IMR-90 (cell line): ENCODE measurements at regions not wholly inside any gene's neighbourhood (a gene's known extent, or its start where the extent isn't known, plus 50 kb on each side); places are given as distances from the start of the nearest gene placed in this dataset.

ENCODE experiments used
- ATAC-seq: fragments of 200-7000 bp; cut with Tn5 transposase; 2 replicates; pipeline ENCODE4 v1.9.1; 2020; ENCODE audit warnings: low read depth, mild to moderate bottlenecking, moderate library complexity
- BruUV-seq: library from RNA; stranded (reverse); fragments of 400-500 nt; replicated peaks from 2 replicates; lab custom pipeline; 2021; lab: Mats Ljungman, UMichigan
- CTCF ChIA-PET: fragments of 300-600 bp; formaldehyde crosslinking; extraction: SDS; loops from one replicate; lab custom pipeline; 2021; ENCODE audit warnings: antibody characterized with exemption; lab: Yijun Ruan, JAX
- POLR2A ChIA-PET: fragments of 300-600 bp; sonication (Branson Sonifier 250); formaldehyde crosslinking; loops from one replicate; lab custom pipeline; 2022; ENCODE audit warnings: antibody characterized with exemption; ENCODE audit not compliant: unreplicated experiment; lab: Charles Lee
- DNase-seq: peaks from one replicate; pipeline ENCODE4 v3.0.0; 2013
- H2AFZ ChIP-seq: replicated peaks from 2 replicates; pipeline ENCODE3; 2013; ENCODE audit warnings: low read length, mild to moderate bottlenecking; ENCODE audit not compliant: poor library complexity
- H2AK5ac ChIP-seq: 2 replicates; pipeline ENCODE4 v1.6.1; 2013; ENCODE audit warnings: low read depth, low read length, inconsistent platforms
- H2AK9ac ChIP-seq: replicated peaks from 2 replicates; pipeline ENCODE3; 2013; ENCODE audit warnings: mild to moderate bottlenecking, low read depth, low read length, moderate library complexity; ENCODE audit not compliant: poor library complexity
- H2BK120ac ChIP-seq: 2 replicates; pipeline ENCODE4 v1.6.1; 2013; ENCODE audit warnings: low read depth, low read length, inconsistent platforms
- H2BK15ac ChIP-seq: 3 replicates; pipeline ENCODE4 v1.6.1; 2013; ENCODE audit warnings: low read depth, low read length, inconsistent platforms
- H2BK20ac ChIP-seq: 2 replicates; pipeline ENCODE4 v1.6.1; 2013; ENCODE audit warnings: low read depth, mild to moderate bottlenecking, inconsistent platforms, low read length, moderate library complexity
- H2BK5ac ChIP-seq: 2 replicates; pipeline ENCODE4 v1.6.1; 2013; ENCODE audit warnings: mild to moderate bottlenecking, low read depth, low read length, inconsistent platforms; ENCODE audit not compliant: poor library complexity, severe bottlenecking
- H3K14ac ChIP-seq: replicated peaks from 2 replicates; pipeline ENCODE4 v1.6.1; 2013; ENCODE audit warnings: low read depth, low read length, inconsistent platforms
- H3K18ac ChIP-seq: 2 replicates; pipeline ENCODE4 v1.6.1; 2013; ENCODE audit warnings: low read depth, low read length, control low read depth
- H3K23ac ChIP-seq: 2 replicates; pipeline ENCODE4 v1.6.1; 2013; ENCODE audit warnings: low read depth, low read length, inconsistent platforms
- H3K27ac ChIP-seq: 2 replicates; pipeline ENCODE4 v1.5.1; 2013; ENCODE audit warnings: mild to moderate bottlenecking, control low read depth, low read length; ENCODE audit not compliant: insufficient read depth
- H3K27me3 ChIP-seq: 2 replicates; pipeline ENCODE4 v1.6.1; 2013; ENCODE audit warnings: low read length; ENCODE audit not compliant: control insufficient read depth, insufficient read depth
- H3K36me3 ChIP-seq: 2 replicates; pipeline ENCODE4 v1.6.1; 2013; ENCODE audit warnings: low read length, mixed read lengths; ENCODE audit not compliant: control insufficient read depth, insufficient read depth
- H3K4ac ChIP-seq: 2 replicates; pipeline ENCODE4 v1.6.1; 2013; ENCODE audit warnings: low read depth, low read length, inconsistent platforms
- H3K4me1 ChIP-seq: 2 replicates; pipeline ENCODE4 v1.6.1; 2013; ENCODE audit warnings: low read length, mixed read lengths; ENCODE audit not compliant: control insufficient read depth, insufficient read depth
- H3K4me2 ChIP-seq: 2 replicates; pipeline ENCODE4 v1.6.1; 2013; ENCODE audit warnings: low read depth, mild to moderate bottlenecking, control low read depth, low read length, moderate library complexity
- H3K4me3 ChIP-seq: 2 replicates; pipeline ENCODE4 v1.5.1; 2013; ENCODE audit warnings: low read depth, mild to moderate bottlenecking, control low read depth, low read length, moderate library complexity; ENCODE audit not compliant: insufficient read depth
- H3K56ac ChIP-seq: 2 replicates; pipeline ENCODE4 v1.6.1; 2013; ENCODE audit warnings: low read length, inconsistent platforms; ENCODE audit not compliant: insufficient read depth; ENCODE audit errors: extremely low read depth
- H3K79me1 ChIP-seq, 2 experiments: 2 replicates each; pipeline ENCODE4 v1.6.1; 2013; ENCODE audit warnings: low read length in 2 of 2, inconsistent platforms in 1 of 2, low read depth in 1 of 2
- H3K9ac ChIP-seq: 2 replicates; pipeline ENCODE4 v1.6.1; 2013; ENCODE audit warnings: low read depth, low read length, control low read depth
- H3K9me1 ChIP-seq: 2 replicates; pipeline ENCODE4 v1.6.1; 2013; ENCODE audit warnings: low read length, inconsistent platforms; ENCODE audit not compliant: insufficient read depth
- H3K9me3 ChIP-seq: 2 replicates; pipeline ENCODE4 v1.6.1; 2013; ENCODE audit warnings: low read length; ENCODE audit not compliant: control insufficient read depth, insufficient read depth
- H4K20me1 ChIP-seq: 2 replicates; pipeline ENCODE4 v1.6.1; 2013; ENCODE audit warnings: low read length, inconsistent platforms; ENCODE audit not compliant: insufficient read depth
- H4K5ac ChIP-seq: 2 replicates; pipeline ENCODE4 v1.6.1; 2013; ENCODE audit warnings: mild to moderate bottlenecking, low read depth, low read length, control low read depth
- H4K8ac ChIP-seq, 2 experiments: 2 replicates each; pipeline ENCODE4 v1.6.1; 2013; ENCODE audit warnings: low read depth in 2 of 2, low read length in 2 of 2, control low read depth in 1 of 2, inconsistent platforms in 1 of 2
- H4K91ac ChIP-seq: 2 replicates; pipeline ENCODE4 v1.6.1; 2013; ENCODE audit warnings: low read depth, low read length, inconsistent platforms; ENCODE audit not compliant: insufficient read depth
- NFE2L2 ChIP-seq: fragments of 150-350 bp; IDR thresholded peaks from 2 replicates; pipeline ENCODE4 v1.6.1; 2016; ENCODE audit warnings: low read depth, mild to moderate bottlenecking, low read length
- whole genome bisulfite sequencing, 2 experiments: methylation state at CpG; one replicate each; pipeline versions ENCODE4 v1.1.5 to v1.1.7; 2013; ENCODE audit warnings: missing lambda C conversion rate in 2 of 2; ENCODE audit not compliant: insufficient read length in 1 of 2; ENCODE audit errors: extremely low coverage in 2 of 2; 5-methylcytosine and 5-hydroxymethylcytosine counted together
- dilution Hi-C: fragments of 300-500 bp; cut with HindIII; formaldehyde crosslinking; loops from one replicate; pipeline ENCODE4 v1.14.3; 2018; ENCODE audit warnings: low sequenced_read_pairs; ENCODE audit not compliant: unreplicated experiment
- in situ Hi-C: fragments of 300-500 bp; cut with MboI; formaldehyde crosslinking; loops from 3 replicates; pipeline ENCODE4 v1.14.3; 2019; ENCODE audit warnings: low sequenced_read_pairs, inconsistent platforms, mixed read lengths
- intact Hi-C: fragments of 100-400 bp; cut with micrococcal nuclease; formaldehyde crosslinking; loops from 2 replicates; pipeline ENCODE4 v1.10.0; 2022

DNA sequence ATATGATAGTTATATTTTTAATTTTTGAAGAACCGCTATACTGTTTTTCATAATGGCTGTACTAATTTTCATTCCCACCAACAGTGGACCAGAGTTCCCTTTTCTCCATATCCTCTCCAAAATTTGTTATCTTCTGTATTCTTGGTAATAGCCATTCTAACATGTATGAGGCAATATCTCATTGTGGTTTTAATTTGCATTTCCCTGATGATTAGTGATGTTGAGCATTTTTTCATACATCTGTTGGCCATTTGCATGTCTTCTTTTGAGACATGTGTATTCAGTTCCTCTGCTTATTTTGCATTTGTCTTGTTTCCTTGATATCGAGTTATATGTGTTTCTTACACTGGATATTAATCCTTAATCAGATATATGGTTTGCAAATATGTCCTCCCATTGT is 770.8 kb upstream of the MBL2 start:
- Histone ChIP-seq H3K4me2 (no peak overlapping the region), H3K9me1 (no peaks in the 10 kb centered on the region), H2BK15ac (no peak overlapping the region), H3K9ac (no peak overlapping the region), H2AK9ac (no peak overlapping the region), H3K27me3 (no peaks in the 10 kb centered on the region), H3K4me1 (no peaks in the 10 kb centered on the region), H3K56ac (no peak overlapping the region), H3K27ac (no peak overlapping the region), H2AK5ac (no peak overlapping the region), H4K91ac (no peak overlapping the region), H3K9me3 (no peaks in the 10 kb centered on the region; the same call in 1 of the 2 replicates), H4K8ac (no peak overlapping the region), H3K36me3 (no peaks in the 10 kb centered on the region), H3K4ac (no peak overlapping the region), H3K23ac (no peak overlapping the region), H3K14ac (no peak overlapping the region), H3K18ac (no peak overlapping the region), H2AFZ (no peak overlapping the region), H3K79me1 (no peaks in the 10 kb centered on the region), H4K5ac (no peak overlapping the region), H2BK120ac (no peak overlapping the region), H4K20me1 (no peaks in the 10 kb centered on the region), H3K4me3 (no peak overlapping the region), H2BK20ac (no peak overlapping the region), H2BK5ac (no peak overlapping the region)
- DNase-seq, result no peak
- WGBS, 2 experiments, result no CpG with 5 or more reads among the region's 2 CpGs
- dilution Hi-C loops, result no loop called here
- no TSS peak for BruUV-seq
- ChIA-PET CTCF (no interaction called here), POLR2A (no interaction called here)
- no peak for ATAC-seq
- no peak for TF ChIP-seq NFE2L2
- in situ Hi-C loops, result no loop called here
- intact Hi-C loops, result no loop called here
